GDM1 (cell line): ENCODE measurements at regions not wholly inside any gene's neighbourhood (a gene's known extent, or its start where the extent isn't known, plus 50 kb on each side); places are given as distances from the start of the nearest gene placed in this dataset.
"Not testable (repeated sequence)": the region's sequence is repeated elsewhere in the genome, so short reads cannot be mapped to it uniquely, and the experiment has no call there.

Source experiments
- DNase-seq: peaks from one replicate; lab custom pipeline; 2025; lab: John Stamatoyannopoulos, UW

- DNase-seq = no peak
Observed at GRCh38 chr13:103895835-103896531, 829.8 kb upstream of the SLC10A2 start.

- DNase-seq = no peak
Observed at GRCh38 chr13:103894626-103895025, 828.4 kb upstream of the SLC10A2 start.

- DNase-seq = no peak
Observed at GRCh38 chr13:103884101-103884723, 818.0 kb upstream of the SLC10A2 start.

- no peak for DNase-seq
Observed at GRCh38 chr13:103883698-103884097, 817.5 kb upstream of the SLC10A2 start.

- DNase-seq = no peak
Observed at GRCh38 chr13:103883164-103883563, 816.9 kb upstream of the SLC10A2 start.

- not testable (repeated sequence) for DNase-seq
Observed at GRCh38 chr13:103880146-103880545, 813.9 kb upstream of the SLC10A2 start.

GRCh38 chr13:103878891-103879605 is 812.8 kb upstream of the SLC10A2 start:
- DNase-seq = no peak

- DNase-seq = no peak
Observed at GRCh38 chr13:103876571-103876970, 810.4 kb upstream of the SLC10A2 start.

GRCh38 chr13:103873725-103874124 is 807.5 kb upstream of the SLC10A2 start:
- no peak for DNase-seq

- no peak for DNase-seq
Observed at GRCh38 chr13:103866048-103866447, 799.8 kb upstream of the SLC10A2 start.

GRCh38 chr13:103862525-103862924 is 796.3 kb upstream of the SLC10A2 start:
- no peak for DNase-seq

- no peak for DNase-seq
Observed at GRCh38 chr13:103859952-103860351, 793.7 kb upstream of the SLC10A2 start.

- DNase-seq = no peak
Observed at GRCh38 chr13:103852036-103852435, 785.8 kb upstream of the SLC10A2 start.

GRCh38 chr13:103844471-103844870 is 778.3 kb upstream of the SLC10A2 start:
- DNase-seq = no peak

- no peak for DNase-seq
Observed at GRCh38 chr13:103839460-103839859, 773.2 kb upstream of the SLC10A2 start.

GRCh38 chr13:103835052-103835451 is 768.8 kb upstream of the SLC10A2 start:
- no peak for DNase-seq

- DNase-seq = no peak
Observed at GRCh38 chr13:103833294-103833852, 767.2 kb upstream of the SLC10A2 start.

GRCh38 chr13:103815619-103816018 is 749.4 kb upstream of the SLC10A2 start:
- DNase-seq = no peak

GRCh38 chr13:103812971-103813370 is 746.8 kb upstream of the SLC10A2 start:
- no peak for DNase-seq

- no peak for DNase-seq
Observed at GRCh38 chr13:103812558-103812957, 746.3 kb upstream of the SLC10A2 start.

GRCh38 chr13:103810026-103810425 is 743.8 kb upstream of the SLC10A2 start:
- DNase-seq = no peak

GRCh38 chr13:103805771-103806170 is 739.6 kb upstream of the SLC10A2 start:
- DNase-seq = no peak

- no peak for DNase-seq
Observed at GRCh38 chr13:103803349-103803748, 737.1 kb upstream of the SLC10A2 start.
